Bronchial epithelial cell (primary cell): ENCODE measurements at regions not wholly inside any gene's neighbourhood (a gene's known extent, or its start where the extent isn't known, plus 50 kb on each side); places are given as distances from the start of the nearest gene placed in this dataset.
"Not testable (repeated sequence)": the region's sequence is repeated elsewhere in the genome, so short reads cannot be mapped to it uniquely, and the experiment has no call there.

Source experiments
- DNase-seq: peaks from one replicate; pipeline ENCODE4 v3.0.0-alpha.2; 2010; ENCODE audit warnings: low read depth
- FAIRE-seq: peaks from 2 replicates; lab custom pipeline; 2011; peaks lifted over from hg19 to GRCh38; lab: Jason Lieb, UNC
- H3K27me3 ChIP-seq: 2 replicates; pipeline ENCODE4 v1.5.1; 2011; ENCODE audit warnings: low read length; ENCODE audit not compliant: control insufficient read depth, insufficient read depth
- H3K36me3 ChIP-seq: 2 replicates; pipeline ENCODE4 v1.5.1; 2011; ENCODE audit warnings: low read length; ENCODE audit not compliant: control insufficient read depth, insufficient read depth
- H3K4me3 ChIP-seq: 2 replicates; pipeline ENCODE4 v1.5.1; 2011; ENCODE audit warnings: mild to moderate bottlenecking, low read depth, low read length, control low read depth
- TF ChIP-seq, protein P1 (sequence below): IDR thresholded peaks from 2 replicates; pipeline ENCODE4 v1.5.1; 2011; ENCODE audit warnings: mild to moderate bottlenecking, moderate library complexity, low read length, control low read depth, inconsistent platforms; ENCODE audit not compliant: insufficient read depth, severe bottlenecking

- FAIRE-seq (no peak), DNase-seq (peak; percentile 77)
- H3K4me3 ChIP-seq: no peak overlapping the region
Observed at GRCh38 chr2:234162861-234163260, 112.4 kb downstream of the SPP2 start.

DNA sequence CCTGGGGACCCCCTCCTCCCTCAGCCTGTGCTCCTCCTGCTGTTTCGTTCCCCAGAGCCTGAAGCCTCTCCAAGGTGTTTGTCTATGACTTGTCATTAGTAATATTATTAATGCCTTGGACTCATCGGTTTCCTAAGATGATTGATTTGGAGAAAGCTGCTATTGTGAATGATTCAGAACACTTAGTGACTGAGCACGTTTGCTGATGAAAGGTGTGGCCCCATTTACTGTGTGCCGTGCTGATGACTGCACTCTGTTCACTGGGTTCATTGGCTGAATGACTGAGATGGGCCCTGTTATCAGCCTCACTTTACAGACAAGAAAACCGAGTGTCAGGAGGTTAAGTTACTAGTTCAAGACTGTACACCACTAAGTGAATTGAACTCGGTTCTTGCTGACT, 111.4 kb downstream of the SPP2 start:
- Histone ChIP-seq H3K27me3 (no peaks in the 10 kb centered on the region), H3K36me3 (no peaks in the 10 kb centered on the region), H3K4me3 (no peak overlapping the region)
- FAIRE-seq: peak; percentile 96
- TF ChIP-seq, protein P1, sequence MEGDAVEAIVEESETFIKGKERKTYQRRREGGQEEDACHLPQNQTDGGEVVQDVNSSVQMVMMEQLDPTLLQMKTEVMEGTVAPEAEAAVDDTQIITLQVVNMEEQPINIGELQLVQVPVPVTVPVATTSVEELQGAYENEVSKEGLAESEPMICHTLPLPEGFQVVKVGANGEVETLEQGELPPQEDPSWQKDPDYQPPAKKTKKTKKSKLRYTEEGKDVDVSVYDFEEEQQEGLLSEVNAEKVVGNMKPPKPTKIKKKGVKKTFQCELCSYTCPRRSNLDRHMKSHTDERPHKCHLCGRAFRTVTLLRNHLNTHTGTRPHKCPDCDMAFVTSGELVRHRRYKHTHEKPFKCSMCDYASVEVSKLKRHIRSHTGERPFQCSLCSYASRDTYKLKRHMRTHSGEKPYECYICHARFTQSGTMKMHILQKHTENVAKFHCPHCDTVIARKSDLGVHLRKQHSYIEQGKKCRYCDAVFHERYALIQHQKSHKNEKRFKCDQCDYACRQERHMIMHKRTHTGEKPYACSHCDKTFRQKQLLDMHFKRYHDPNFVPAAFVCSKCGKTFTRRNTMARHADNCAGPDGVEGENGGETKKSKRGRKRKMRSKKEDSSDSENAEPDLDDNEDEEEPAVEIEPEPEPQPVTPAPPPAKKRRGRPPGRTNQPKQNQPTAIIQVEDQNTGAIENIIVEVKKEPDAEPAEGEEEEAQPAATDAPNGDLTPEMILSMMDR: no peak
- peak; percentile 88 for DNase-seq

More at GRCh38 chr2:234162861-234163260, 112.4 kb downstream of the SPP2 start:
- Histone ChIP-seq H3K36me3 (no peaks in the 10 kb centered on the region), H3K27me3 (no peaks in the 10 kb centered on the region)
- TF ChIP-seq, protein P1: no peak

- FAIRE-seq: no peak
Observed at GRCh38 chr2:234158812-234159211, 108.3 kb downstream of the SPP2 start.

DNA sequence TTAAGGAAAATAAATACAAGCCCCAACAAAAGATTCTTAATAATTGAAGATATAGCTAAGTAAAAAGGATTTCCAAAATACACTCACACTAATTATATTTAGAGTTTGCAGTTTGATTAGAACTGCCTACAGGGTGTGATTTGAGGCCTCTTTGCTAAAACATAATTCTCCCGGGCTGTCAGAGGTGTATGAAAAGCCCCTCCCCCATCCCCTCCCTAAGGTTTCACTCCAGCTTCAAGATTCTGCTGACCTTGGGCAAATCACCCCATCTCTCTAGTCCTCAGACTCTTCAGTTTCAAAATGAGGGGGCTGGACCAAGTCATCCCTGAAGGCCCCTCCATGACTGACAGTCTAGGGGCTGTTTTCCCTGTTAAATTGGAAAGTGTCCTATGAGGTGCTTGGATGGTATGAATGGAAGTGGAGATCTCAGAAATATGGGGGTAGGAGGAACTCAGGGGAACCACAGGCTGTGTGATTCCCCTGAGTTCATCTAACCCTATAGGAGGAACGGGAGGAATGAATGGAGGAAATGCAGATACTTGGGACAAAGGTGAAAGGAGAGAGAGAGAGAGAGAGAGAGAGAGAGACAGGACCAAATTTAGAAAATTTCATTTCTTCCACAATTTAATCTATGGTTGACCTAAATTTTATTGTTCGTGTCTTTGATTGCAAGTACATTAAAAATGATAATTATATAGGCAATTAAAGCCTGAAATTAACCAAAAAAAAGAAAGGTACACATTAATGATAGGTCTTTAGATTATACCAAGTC, 107.5 kb downstream of the SPP2 start:
- no peaks in the 10 kb centered on the region for H3K27me3 ChIP-seq
- TF ChIP-seq, protein P1: no peak
- DNase-seq (no peak), FAIRE-seq (no peak)
- no peaks in the 10 kb centered on the region for H3K36me3 ChIP-seq
- H3K4me3 ChIP-seq: no peak overlapping the region

More at GRCh38 chr2:234158812-234159211, 108.3 kb downstream of the SPP2 start:
- H3K36me3 ChIP-seq: no peaks in the 10 kb centered on the region
- TF ChIP-seq, protein P1: no peak
- no peak overlapping the region for H3K4me3 ChIP-seq
- no peaks in the 10 kb centered on the region for H3K27me3 ChIP-seq
- peak; percentile 59 for DNase-seq

GRCh38 chr2:234156326-234156725, 105.8 kb downstream of the SPP2 start:
- no peak for DNase-seq
- TF ChIP-seq, protein P1: no peak
- Histone ChIP-seq H3K27me3 (no peaks in the 10 kb centered on the region), H3K4me3 (no peak overlapping the region), H3K36me3 (no peaks in the 10 kb centered on the region)
- FAIRE-seq: no peak

- not testable (repeated sequence) for DNase-seq
Observed at GRCh38 chr2:234152835-234153234, 102.3 kb downstream of the SPP2 start.

More at GRCh38 chr2:234152835-234153234, 102.3 kb downstream of the SPP2 start:
- not testable (repeated sequence) for H3K36me3 ChIP-seq, H3K4me3 ChIP-seq, H3K27me3 ChIP-seq
- peak; percentile 86 for FAIRE-seq
